Trophoblast cell (in vitro differentiated cells and primary cell): ENCODE measurements at regions not wholly inside any gene's neighbourhood (a gene's known extent, or its start where the extent isn't known, plus 50 kb on each side); places are given as distances from the start of the nearest gene placed in this dataset.
"Not testable (repeated sequence)": the region's sequence is repeated elsewhere in the genome, so short reads cannot be mapped to it uniquely, and the experiment has no call there.

Experiments
- DNase-seq, 2 donors: peaks; one replicate each; pipeline ENCODE4 v3.0.0-alpha.2; 2016
- H2AFZ ChIP-seq: 2 replicates; pipeline ENCODE4 v1.6.1; 2013; ENCODE audit warnings: low read length, moderate library complexity, mild to moderate bottlenecking; ENCODE audit not compliant: insufficient read depth, poor library complexity
- H2AK5ac ChIP-seq: 2 replicates; pipeline ENCODE4 v1.6.1; 2013; ENCODE audit warnings: mild to moderate bottlenecking, low read length
- H2BK120ac ChIP-seq: 2 replicates; pipeline ENCODE4 v1.6.1; 2013; ENCODE audit warnings: low read length, mild to moderate bottlenecking, moderate library complexity; ENCODE audit not compliant: insufficient read depth, poor library complexity
- H2BK12ac ChIP-seq: 2 replicates; pipeline ENCODE4 v1.6.1; 2013; ENCODE audit warnings: mild to moderate bottlenecking, low read length, moderate library complexity
- H2BK5ac ChIP-seq: 2 replicates; pipeline ENCODE4 v1.6.1; 2013; ENCODE audit warnings: low read length, low read depth, moderate library complexity, mild to moderate bottlenecking; ENCODE audit not compliant: poor library complexity
- H3K14ac ChIP-seq: 2 replicates; pipeline ENCODE4 v1.6.1; 2013; ENCODE audit warnings: mild to moderate bottlenecking, low read length
- H3K18ac ChIP-seq: 2 replicates; pipeline ENCODE4 v1.6.1; 2013; ENCODE audit warnings: mild to moderate bottlenecking, low read length
- H3K23ac ChIP-seq: 2 replicates; pipeline ENCODE4 v1.6.1; 2013; ENCODE audit warnings: low read length
- H3K27ac ChIP-seq: 2 replicates; pipeline ENCODE4 v1.5.1; 2013; ENCODE audit warnings: low read depth, mild to moderate bottlenecking, inconsistent platforms, low read length, moderate library complexity
- H3K27me3 ChIP-seq: 2 replicates; pipeline ENCODE4 v1.6.1; 2013; ENCODE audit warnings: inconsistent platforms, mild to moderate bottlenecking, low read length, moderate library complexity; ENCODE audit not compliant: insufficient read depth
- H3K36me3 ChIP-seq, 2 experiments: 1 replicate in 1 of 2; 2 replicates in 1 of 2; pipeline ENCODE4 v1.6.1; 2013; ENCODE audit warnings: low read length in 2 of 2, mild to moderate bottlenecking in 2 of 2, moderate library complexity in 1 of 2; ENCODE audit not compliant: insufficient read depth in 2 of 2, control insufficient read depth in 1 of 2
- H3K4ac ChIP-seq: 2 replicates; pipeline ENCODE4 v1.6.1; 2013; ENCODE audit warnings: low read depth, mild to moderate bottlenecking, low read length, moderate library complexity
- H3K4me1 ChIP-seq, 2 experiments: 1 replicate in 1 of 2; 2 replicates in 1 of 2; pipeline ENCODE4 v1.6.1; 2013; ENCODE audit warnings: low read length in 2 of 2, mild to moderate bottlenecking in 2 of 2, moderate library complexity in 1 of 2; ENCODE audit not compliant: insufficient read depth in 2 of 2, control insufficient read depth in 1 of 2
- H3K4me2 ChIP-seq: 2 replicates; pipeline ENCODE4 v1.6.1; 2013; ENCODE audit warnings: inconsistent platforms, mild to moderate bottlenecking, low read length, moderate library complexity
- H3K4me3 ChIP-seq: 2 replicates; pipeline ENCODE4 v1.5.1; 2013; ENCODE audit warnings: mild to moderate bottlenecking, low read depth, low read length, inconsistent platforms
- H3K79me1 ChIP-seq: one replicate; pipeline ENCODE4 v1.6.1; 2013; ENCODE audit warnings: low read length
- H3K79me2 ChIP-seq: 2 replicates; pipeline ENCODE4 v1.6.1; 2013; ENCODE audit warnings: low read length, mild to moderate bottlenecking; ENCODE audit not compliant: control insufficient read depth, insufficient read depth, poor library complexity
- H3K9ac ChIP-seq: 2 replicates; pipeline ENCODE4 v1.6.1; 2013; ENCODE audit warnings: mild to moderate bottlenecking, low read length
- H3K9me3 ChIP-seq: 2 replicates; pipeline ENCODE4 v1.6.1; 2013; ENCODE audit warnings: low read depth, mild to moderate bottlenecking, control low read depth, inconsistent platforms, low read length; ENCODE audit not compliant: insufficient read depth
- H4K12ac ChIP-seq: 2 replicates; pipeline ENCODE4 v1.6.1; 2013; ENCODE audit warnings: low read depth, mild to moderate bottlenecking, low read length, moderate library complexity
- H4K8ac ChIP-seq: 2 replicates; pipeline ENCODE4 v1.6.1; 2013; ENCODE audit warnings: low read depth, mild to moderate bottlenecking, low read length, moderate library complexity
- H4K91ac ChIP-seq: one replicate; pipeline ENCODE4 v1.6.1; 2013; ENCODE audit warnings: low read depth, mild to moderate bottlenecking, low read length, moderate library complexity
- WGBS: extraction: QIAGEN DNeasy Blood & Tissue Kit; methylation state at CpG from one replicate; pipeline ENCODE4 v1.1.7; 2013; ENCODE audit warnings: missing lambda C conversion rate; ENCODE audit not compliant: insufficient read length, insufficient coverage; ENCODE audit errors: extremely low coverage; 5-methylcytosine and 5-hydroxymethylcytosine counted together

DNA sequence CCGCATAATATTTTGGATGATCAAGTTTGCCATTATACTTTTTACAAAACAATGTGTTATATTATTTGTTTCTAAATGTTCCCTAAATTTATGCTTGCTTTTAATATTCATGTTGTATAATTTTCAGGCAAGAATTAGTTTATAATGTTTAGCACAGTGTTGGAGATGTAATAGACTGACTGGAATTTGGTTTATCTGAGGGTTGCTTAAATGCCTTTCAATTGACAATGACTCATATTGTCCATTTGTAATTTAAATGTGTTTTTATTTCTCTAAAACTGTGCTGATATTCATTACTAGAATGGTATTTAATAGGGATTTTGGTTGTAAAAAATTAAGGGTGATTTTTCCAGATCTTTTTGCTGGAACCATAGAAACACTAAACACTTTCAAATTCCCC is 788.4 kb downstream of the SLC6A15 start:
- no peak overlapping the region for H3K18ac ChIP-seq
- no peaks in the 10 kb centered on the region for H3K9me3 ChIP-seq
- no peaks in the 10 kb centered on the region for H3K79me2 ChIP-seq
- no peak overlapping the region for H3K9ac ChIP-seq
- no peak overlapping the region for H4K8ac ChIP-seq
- no peak overlapping the region for H2BK12ac ChIP-seq
- no peak overlapping the region for H2BK120ac ChIP-seq
- no peaks in the 10 kb centered on the region for H3K36me3 ChIP-seq
- no peak overlapping the region for H3K4me2 ChIP-seq
- H2BK5ac ChIP-seq = no peak overlapping the region
- H2AK5ac ChIP-seq = no peak overlapping the region
- H4K12ac ChIP-seq = no peak overlapping the region
- H3K4me3 ChIP-seq = no peak overlapping the region
- H3K4me1 ChIP-seq = no peaks in the 10 kb centered on the region
- DNase-seq = no peak
- WGBS = no CpG with 5 or more reads among the region's 1 CpG
- no peak overlapping the region for H3K23ac ChIP-seq
- no peak overlapping the region for H2AFZ ChIP-seq
- H3K27me3 ChIP-seq = no peaks in the 10 kb centered on the region
- peaks cover under 1% of the 10 kb centered on the region for H3K79me1 ChIP-seq
- no peak overlapping the region for H3K4ac ChIP-seq
- H4K91ac ChIP-seq = no peak overlapping the region
- no peak overlapping the region for H3K14ac ChIP-seq
- H3K27ac ChIP-seq = no peak overlapping the region

DNA sequence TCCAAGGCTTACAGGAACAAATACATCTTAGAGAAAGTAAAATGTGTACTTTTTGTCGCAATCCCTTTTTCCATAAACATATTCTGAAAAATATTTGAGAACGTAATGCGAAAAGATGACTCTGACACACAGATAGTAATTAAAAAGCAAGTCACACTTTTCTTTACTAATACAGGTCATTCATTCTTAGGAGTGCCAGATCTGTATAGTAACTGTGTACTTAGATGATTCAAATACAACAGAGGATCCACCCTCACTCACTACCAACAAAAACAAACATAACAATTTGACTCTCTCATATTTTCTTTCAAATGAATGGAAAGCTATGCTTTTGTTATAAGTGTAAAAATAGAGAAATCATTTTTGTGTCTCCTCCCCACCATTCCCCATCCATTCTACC is 795.4 kb downstream of the SLC6A15 start:
- Histone ChIP-seq H3K9ac (no peak overlapping the region), H2BK12ac (no peak overlapping the region), H3K18ac (no peak overlapping the region), H3K14ac (no peak overlapping the region), H2AFZ (no peak overlapping the region), H4K8ac (no peak overlapping the region), H3K79me1 (no peaks in the 10 kb centered on the region), H2BK120ac (no peak overlapping the region), H4K12ac (no peak overlapping the region), H3K23ac (no peak overlapping the region), H2AK5ac (no peak overlapping the region), H3K36me3 (no peaks in the 10 kb centered on the region), H3K27me3 (no peaks in the 10 kb centered on the region), H3K4me3 (no peak overlapping the region), H3K4me2 (no peak overlapping the region), H3K4me1 (no peaks in the 10 kb centered on the region), H3K79me2 (no peaks in the 10 kb centered on the region), H4K91ac (no peak overlapping the region), H2BK5ac (no peak overlapping the region), H3K4ac (no peak overlapping the region), H3K27ac (no peak overlapping the region), H3K9me3 (no peaks in the 10 kb centered on the region)
- WGBS = no CpG with 5 or more reads among the region's 3 CpGs
- DNase-seq = no peak

DNA sequence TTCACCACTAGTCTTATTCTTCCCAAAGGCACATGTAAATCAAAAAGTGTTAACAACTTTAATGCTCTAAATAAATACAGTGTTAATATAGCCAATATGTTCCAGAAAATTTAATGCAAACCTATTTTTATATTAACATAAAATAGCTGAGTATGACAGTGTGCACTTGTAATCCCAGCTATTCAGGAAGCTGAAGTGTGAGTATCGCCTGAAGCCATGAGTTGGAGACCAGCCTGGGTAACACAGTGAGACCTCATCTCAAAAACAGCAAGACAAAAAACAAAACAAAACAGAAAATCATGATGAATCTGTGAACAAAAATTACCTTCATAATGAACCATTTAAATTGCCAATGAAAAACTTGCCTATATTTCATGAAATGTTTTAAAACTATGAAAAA is 798.9 kb downstream of the SLC6A15 start:
- H3K4me1 ChIP-seq = no peaks in the 10 kb centered on the region
- H4K8ac ChIP-seq = no peak overlapping the region
- no peak overlapping the region for H3K14ac ChIP-seq
- no peak overlapping the region for H2BK120ac ChIP-seq
- H3K9me3 ChIP-seq = no peaks in the 10 kb centered on the region
- no peaks in the 10 kb centered on the region for H3K79me2 ChIP-seq
- H4K91ac ChIP-seq = no peak overlapping the region
- no peaks in the 10 kb centered on the region for H3K79me1 ChIP-seq
- H2AFZ ChIP-seq = no peak overlapping the region
- no peak for DNase-seq
- H3K4ac ChIP-seq = no peak overlapping the region
- no peak overlapping the region for H3K4me3 ChIP-seq
- no peak overlapping the region for H4K12ac ChIP-seq
- WGBS = no CpG with 5 or more reads among the region's 1 CpG
- no peak overlapping the region for H2BK12ac ChIP-seq
- no peak overlapping the region for H3K4me2 ChIP-seq
- H3K36me3 ChIP-seq = no peaks in the 10 kb centered on the region
- no peak overlapping the region for H3K23ac ChIP-seq
- H2AK5ac ChIP-seq = no peak overlapping the region
- no peak overlapping the region for H3K18ac ChIP-seq
- no peak overlapping the region for H3K9ac ChIP-seq
- H3K27ac ChIP-seq = no peak overlapping the region
- no peak overlapping the region for H2BK5ac ChIP-seq
- no peaks in the 10 kb centered on the region for H3K27me3 ChIP-seq

DNA sequence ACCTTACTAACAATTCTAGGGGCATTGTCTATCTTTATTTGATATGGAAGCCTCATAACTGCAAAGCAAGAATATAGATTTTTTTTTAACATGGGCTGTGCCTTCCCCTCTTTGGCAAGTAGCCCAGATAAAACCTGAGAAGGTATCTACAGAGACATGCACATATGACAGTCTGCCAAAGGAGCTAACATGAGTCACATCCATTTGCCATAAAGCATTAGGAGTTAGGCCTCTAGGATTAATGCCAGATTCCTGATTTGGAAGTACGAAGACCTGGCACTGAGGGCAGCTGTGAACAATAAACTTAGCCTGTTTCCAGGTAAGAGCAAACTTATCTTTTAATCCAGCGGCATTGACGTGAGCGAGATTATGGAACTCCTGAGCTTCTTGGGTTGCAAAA is 808.7 kb downstream of the SLC6A15 start:
- H2BK120ac ChIP-seq, H3K4me3 ChIP-seq, H3K27me3 ChIP-seq, H3K9me3 ChIP-seq, H3K4me2 ChIP-seq, H3K27ac ChIP-seq, H3K23ac ChIP-seq, H3K4me1 ChIP-seq, H3K79me2 ChIP-seq, H3K79me1 ChIP-seq, H3K14ac ChIP-seq, H2AK5ac ChIP-seq, H2BK5ac ChIP-seq, H3K36me3 ChIP-seq, H3K4ac ChIP-seq, H2BK12ac ChIP-seq, H4K12ac ChIP-seq, H2AFZ ChIP-seq, DNase-seq, H3K9ac ChIP-seq, H4K91ac ChIP-seq, H3K18ac ChIP-seq, H4K8ac ChIP-seq: not testable (repeated sequence)
- no CpG with 5 or more reads among the region's 4 CpGs for whole genome bisulfite sequencing
